HepG2 (cell line): ENCODE measurements at regions not wholly inside any gene's neighbourhood (a gene's known extent, or its start where the extent isn't known, plus 50 kb on each side); places are given as distances from the start of the nearest gene placed in this dataset.

ENCODE experiments used
- BRD4 ChIP-seq: sonication (generic); formaldehyde crosslinking; IDR thresholded peaks from 2 replicates; pipeline ENCODE4 v1.4.0; 2020; ENCODE audit warnings: missing genetic modification reagents
- DMAP1 ChIP-seq: IDR thresholded peaks from 2 replicates; pipeline ENCODE4 v1.6.1; 2016
- DNMT3B ChIP-seq: conservative IDR thresholded peaks from 2 replicates; pipeline ENCODE4 v1.6.1; 2016; ENCODE audit warnings: missing biosample characterization, control low read depth
- DRAP1 ChIP-seq: IDR thresholded peaks from 2 replicates; pipeline ENCODE4 v1.6.1; 2016; ENCODE audit warnings: missing genetic modification reagents, missing compliant biosample characterization
- ETV5 ChIP-seq: IDR thresholded peaks from 2 replicates; pipeline ENCODE4 v1.6.1; 2018; ENCODE audit warnings: missing biosample characterization, missing genetic modification reagents, inconsistent platforms, borderline replicate concordance
- FOXK1 ChIP-seq: sonication (generic); formaldehyde crosslinking; IDR thresholded peaks from 2 replicates; pipeline ENCODE4 v1.4.0; 2020; ENCODE audit warnings: low read depth, missing genetic modification reagents, borderline replicate concordance
- IKZF5 ChIP-seq: IDR thresholded peaks from 2 replicates; pipeline ENCODE4 v1.6.1; 2018; ENCODE audit warnings: missing genetic modification reagents, mild to moderate bottlenecking, missing compliant biosample characterization
- ISL2 ChIP-seq: sonication (generic); formaldehyde crosslinking; IDR thresholded peaks from 2 replicates; pipeline ENCODE4 v1.5.0; 2020; ENCODE audit warnings: missing genetic modification reagents
- MED1 ChIP-seq: sonication (generic); formaldehyde crosslinking; IDR thresholded peaks from 2 replicates; pipeline ENCODE4 v1.4.0; 2020; ENCODE audit warnings: missing genetic modification reagents
- NKX3-1 ChIP-seq: sonication (generic); formaldehyde crosslinking; IDR thresholded peaks from 2 replicates; pipeline ENCODE4 v1.5.0; 2020; ENCODE audit warnings: missing genetic modification reagents
- PHF21A ChIP-seq: sonication (generic); formaldehyde crosslinking; IDR thresholded peaks from 2 replicates; pipeline ENCODE4 v1.5.0; 2020; ENCODE audit warnings: mild to moderate bottlenecking, missing genetic modification reagents
- POLR2AphosphoS5 ChIP-seq: IDR thresholded peaks from 2 replicates; pipeline ENCODE4 v1.6.1; 2012; ENCODE audit warnings: low read depth, low read length
- RBM39 ChIP-seq: fragments of 200-400 bp; formaldehyde crosslinking; IDR thresholded peaks from one replicate; pipeline ENCODE4 v1.6.1; 2018; ENCODE audit warnings: antibody characterized with exemption, mild to moderate bottlenecking, low read depth, low read length; ENCODE audit not compliant: poor library complexity, severe bottlenecking
- SPEN ChIP-seq: sonication (generic); formaldehyde crosslinking; IDR thresholded peaks from 2 replicates; pipeline ENCODE4 v1.5.1; 2020; ENCODE audit warnings: low read depth, mild to moderate bottlenecking, missing genetic modification reagents
- THRA ChIP-seq: sonication (generic); formaldehyde crosslinking; IDR thresholded peaks from 2 replicates; pipeline ENCODE4 v1.4.0; 2020; ENCODE audit warnings: missing genetic modification reagents, borderline replicate concordance
- ZBTB26 ChIP-seq: IDR thresholded peaks from 2 replicates; pipeline ENCODE4 v1.6.1; 2016; ENCODE audit warnings: missing compliant biosample characterization, missing genetic modification reagents, borderline replicate concordance
- ZC3H4 ChIP-seq: sonication (generic); formaldehyde crosslinking; IDR thresholded peaks from 2 replicates; pipeline ENCODE4 v1.4.0; 2020; ENCODE audit warnings: missing genetic modification reagents, borderline replicate concordance
- ZNF230 ChIP-seq: sonication (generic); formaldehyde crosslinking; IDR thresholded peaks from 2 replicates; pipeline ENCODE4 v1.4.0; 2020; ENCODE audit warnings: mild to moderate bottlenecking, missing genetic modification reagents
- ZNF280B ChIP-seq: sonication (generic); formaldehyde crosslinking; IDR thresholded peaks from 2 replicates; pipeline ENCODE4 v1.5.0; 2020; ENCODE audit warnings: missing genetic modification reagents, mild to moderate bottlenecking, borderline replicate concordance
- ZNF354B ChIP-seq: sonication (generic); formaldehyde crosslinking; IDR thresholded peaks from 2 replicates; pipeline ENCODE4 v1.8.0; 2022; ENCODE audit warnings: mild to moderate bottlenecking, missing genetic modification reagents
- ZNF383 ChIP-seq: sonication (generic); formaldehyde crosslinking; IDR thresholded peaks from 2 replicates; pipeline ENCODE4 v1.4.0; 2020; ENCODE audit warnings: missing genetic modification reagents, mild to moderate bottlenecking, borderline replicate concordance
- ZNF557 ChIP-seq: sonication (generic); formaldehyde crosslinking; IDR thresholded peaks from 2 replicates; pipeline ENCODE4 v1.4.0; 2020; ENCODE audit warnings: missing genetic modification reagents
- ZNF567 ChIP-seq: sonication (generic); formaldehyde crosslinking; IDR thresholded peaks from 2 replicates; pipeline ENCODE4 v1.8.1; 2023; ENCODE audit warnings: mild to moderate bottlenecking, missing genetic modification reagents, borderline replicate concordance
- ZNF788 ChIP-seq: sonication (generic); formaldehyde crosslinking; IDR thresholded peaks from 2 replicates; pipeline ENCODE4 v1.5.0; 2020; ENCODE audit warnings: mild to moderate bottlenecking, missing genetic modification reagents, borderline replicate concordance
- ZSCAN20 ChIP-seq: sonication (generic); formaldehyde crosslinking; IDR thresholded peaks from 2 replicates; pipeline ENCODE4 v1.4.0; 2020; ENCODE audit warnings: missing genetic modification reagents, mild to moderate bottlenecking, borderline replicate concordance

GRCh38 chr20:25853718-25854388, 157.2 kb upstream of the ZNF337 start (continued):
- TF ChIP-seq IKZF5 (CRISPR knock-in tag) (peak; percentile 60; the same call in 1 of the 2 replicates), DMAP1 (CRISPR knock-in tag) (peak; percentile 77; the same call in 1 of the 2 replicates), ZNF383 (0 out of 2 replicates have a peak, but pooled peaks have one; percentile 40), DRAP1 (CRISPR knock-in tag) (peak; percentile 60), ZBTB26 (CRISPR knock-in tag) (peak; percentile 13; the same call in 1 of the 2 replicates), ISL2 (CRISPR knock-in tag) (peak; percentile 57; the same call in 1 of the 2 replicates), ZNF557 (peak; percentile 73; the same call in 1 of the 2 replicates), NKX3-1 (peak; percentile 76; the same call in 1 of the 2 replicates), ZSCAN20 (CRISPR knock-in tag) (peak; percentile 95), ZC3H4 (CRISPR knock-in tag) (0 out of 2 replicates have a peak, but pooled peaks have one; percentile 57), ETV5 (peak; percentile 44; the same call in 1 of the 2 replicates), FOXK1 (CRISPR knock-in tag) (peak; percentile 66; the same call in 1 of the 2 replicates), THRA (CRISPR knock-in tag) (peak; percentile 24; the same call in 1 of the 2 replicates), ZNF788 (CRISPR knock-in tag) (peak; percentile 37; the same call in 1 of the 2 replicates), SPEN (CRISPR knock-in tag) (peak; percentile 88), RBM39 (peak; percentile 59), ZNF230 (CRISPR knock-in tag) (peak; percentile 79; the same call in 1 of the 2 replicates), BRD4 (CRISPR knock-in tag) (peak; percentile 93), DNMT3B (CRISPR knock-in tag) (0 out of 2 replicates have a peak, but pooled peaks have one; percentile 50), ZNF280B (CRISPR knock-in tag) (peak; percentile 91; the same call in 1 of the 2 replicates), POLR2AphosphoS5 (peak; percentile 79), MED1 (CRISPR knock-in tag) (peak; percentile 49), PHF21A (CRISPR knock-in tag) (peak; percentile 67), ZNF354B (CRISPR knock-in tag) (0 out of 2 replicates have a peak, but pooled peaks have one; percentile 21), ZNF567 (peak; percentile 80; the same call in 1 of the 2 replicates)
